HFFc6 (cell line): ENCODE measurements at regions not wholly inside any gene's neighbourhood (a gene's known extent, or its start where the extent isn't known, plus 50 kb on each side); places are given as distances from the start of the nearest gene placed in this dataset.
"Not testable (repeated sequence)": the region's sequence is repeated elsewhere in the genome, so short reads cannot be mapped to it uniquely, and the experiment has no call there.

Experiments used
- DNase-seq: peaks from one replicate; pipeline ENCODE4 v3.0.0-alpha.2; 2018
- H3K27ac Mint-ChIP-seq: 2 replicates; pipeline ENCODE4 v1.8.0; 2020; ENCODE audit warnings: mild to moderate bottlenecking, mixed read lengths
- H3K27me3 Mint-ChIP-seq: 2 replicates; pipeline ENCODE4 v1.8.0; 2021; ENCODE audit warnings: mild to moderate bottlenecking, moderate library complexity, mixed read lengths; ENCODE audit not compliant: insufficient read depth
- H3K36me3 Mint-ChIP-seq: 2 replicates; pipeline ENCODE4 v1.8.0; 2021; ENCODE audit warnings: low read depth, mixed read lengths
- H3K4me1 Mint-ChIP-seq: 2 replicates; pipeline ENCODE4 v1.8.0; 2020; ENCODE audit warnings: low read depth, mixed read lengths
- H3K4me3 Mint-ChIP-seq: 2 replicates; pipeline ENCODE4 v1.8.0; 2020; ENCODE audit warnings: mild to moderate bottlenecking, moderate library complexity, mixed read lengths
- H3K9me3 Mint-ChIP-seq: 2 replicates; pipeline ENCODE4 v1.8.0; 2020; ENCODE audit warnings: mild to moderate bottlenecking, mixed read lengths
- CTCF ChIP-seq: fragments of 200-600 bp; sonication (generic); IDR thresholded peaks from 2 replicates; pipeline ENCODE4 v1.5.0; 2021; ENCODE audit warnings: antibody characterized with exemption, mild to moderate bottlenecking

- no peak overlapping the region for H3K27ac Mint-ChIP-seq
- TF ChIP-seq CTCF, result no peak
- no peak overlapping the region for H3K4me3 Mint-ChIP-seq
- no peaks in the 10 kb centered on the region; the same call in none of the 2 replicates for H3K36me3 Mint-ChIP-seq
- H3K27me3 Mint-ChIP-seq, result no peaks in the 10 kb centered on the region; the same call in 1 of the 2 replicates
- H3K9me3 Mint-ChIP-seq, result peaks cover 29% of the 10 kb centered on the region
- DNase-seq, result no peak
- no peaks in the 10 kb centered on the region for H3K4me1 Mint-ChIP-seq
Measured at GRCh38 chr9:119898316-119898715, 529.1 kb upstream of the BRINP1 start.

GRCh38 chr9:119884438-119884837 is 515.2 kb upstream of the BRINP1 start:
- Mint-ChIP-seq H3K27me3 (peaks cover 2% of the 10 kb centered on the region; the same call in 1 of the 2 replicates), H3K27ac (no peak overlapping the region), H3K9me3 (peaks cover 21% of the 10 kb centered on the region), H3K4me1 (no peaks in the 10 kb centered on the region), H3K4me3 (no peak overlapping the region), H3K36me3 (no peaks in the 10 kb centered on the region)
- DNase-seq, result no peak
- no peak for TF ChIP-seq CTCF

GRCh38 chr9:119881898-119882297 is 512.7 kb upstream of the BRINP1 start:
- no peak for TF ChIP-seq CTCF
- Mint-ChIP-seq H3K36me3 (no peaks in the 10 kb centered on the region), H3K4me1 (no peaks in the 10 kb centered on the region), H3K27ac (no peak overlapping the region), H3K27me3 (peaks cover 2% of the 10 kb centered on the region; the same call in 1 of the 2 replicates), H3K4me3 (no peak overlapping the region), H3K9me3 (peaks cover 20% of the 10 kb centered on the region)
- no peak for DNase-seq

- H3K27me3 Mint-ChIP-seq, result peaks cover 1% of the 10 kb centered on the region; the same call in 1 of the 2 replicates
- H3K4me3 Mint-ChIP-seq, result no peak overlapping the region
- H3K27ac Mint-ChIP-seq, result no peak overlapping the region
- TF ChIP-seq CTCF, result no peak
- no peak for DNase-seq
- no peaks in the 10 kb centered on the region for H3K4me1 Mint-ChIP-seq
- no peaks in the 10 kb centered on the region for H3K36me3 Mint-ChIP-seq
- H3K9me3 Mint-ChIP-seq, result peaks cover 32% of the 10 kb centered on the region
Measured at GRCh38 chr9:119880361-119880760, 511.1 kb upstream of the BRINP1 start.

GRCh38 chr9:119877306-119877705 is 508.1 kb upstream of the BRINP1 start:
- Mint-ChIP-seq H3K36me3 (no peaks in the 10 kb centered on the region; the same call in 1 of the 2 replicates), H3K27me3 (peaks cover 1% of the 10 kb centered on the region; the same call in 1 of the 2 replicates), H3K27ac (no peak overlapping the region), H3K4me3 (no peak overlapping the region), H3K4me1 (no peaks in the 10 kb centered on the region), H3K9me3 (peaks cover 36% of the 10 kb centered on the region)
- no peak for TF ChIP-seq CTCF
- DNase-seq, result no peak

- H3K27ac Mint-ChIP-seq, result no peak overlapping the region
- H3K27me3 Mint-ChIP-seq, result no peaks in the 10 kb centered on the region
- no peaks in the 10 kb centered on the region for H3K4me1 Mint-ChIP-seq
- TF ChIP-seq CTCF, result no peak
- H3K36me3 Mint-ChIP-seq, result no peaks in the 10 kb centered on the region; the same call in 1 of the 2 replicates
- no peak for DNase-seq
- peaks cover 48% of the 10 kb centered on the region for H3K9me3 Mint-ChIP-seq
- H3K4me3 Mint-ChIP-seq, result no peak overlapping the region
Measured at GRCh38 chr9:119873877-119874276, 504.6 kb upstream of the BRINP1 start.

- not testable (repeated sequence) for H3K27ac Mint-ChIP-seq, DNase-seq, H3K27me3 Mint-ChIP-seq, H3K36me3 Mint-ChIP-seq, H3K4me3 Mint-ChIP-seq, H3K4me1 Mint-ChIP-seq
- peaks cover 50% of the 10 kb centered on the region for H3K9me3 Mint-ChIP-seq
Measured at GRCh38 chr9:119870251-119870650, 501.0 kb upstream of the BRINP1 start.
